ENCODE measurements at regions not wholly inside any gene's neighbourhood (a gene's known extent, or its start where the extent isn't known, plus 50 kb on each side); places are given as distances from the start of the nearest gene placed in this dataset.

GRCh38 chr3:117285737-117286136 is 576.2 kb downstream of the TUSC7 start:
- no peaks in the 10 kb centered on the region for H3K36me3 ChIP-seq (replicated peaks in 1 of 2; ENCODE audit: control insufficient read depth in 1 of 2, insufficient read depth in 2 of 2, low read length in 1 of 2)
- no peak for DNase-seq
- ChIA-PET CTCF (no interaction called here), POLR2A (interaction anchor here (0.8 kb wide), 1 partner anchor 157 kb away, joined by 3 read pairs; no protein-coding TSS in a partner anchor)
- WGBS (ENCODE audit: low lambda C conversion rate), result 48% methylated on average over 4 of the region's 4 CpGs
- no peak overlapping the region for H3K9ac ChIP-seq
- H3K27me3 ChIP-seq (ENCODE audit: insufficient read depth), result no peaks in the 10 kb centered on the region
- H3K4me2 ChIP-seq, result no peak overlapping the region
- H3K4me3 ChIP-seq (ENCODE audit: low read depth in 2 of 2, low read length in 1 of 2), result no peak overlapping the region
- H3K79me2 ChIP-seq (ENCODE audit: insufficient read depth), result no peaks in the 10 kb centered on the region
- no peaks in the 10 kb centered on the region for H4K20me1 ChIP-seq (ENCODE audit: insufficient read depth)
- TF ChIP-seq NRF1 (IDR thresholded peaks at IDR 0.05; ENCODE audit: low read depth, low read length) (no peak), ELF1 (IDR thresholded peaks at IDR 0.05) (no peak), POLR2AphosphoS5 (IDR thresholded peaks at IDR 0.05; ENCODE audit: low read depth, low read length) (no peak), IRF3 (IDR thresholded peaks at IDR 0.05; ENCODE audit: low read depth, low read length) (no peak), EZH2phosphoT487 (IDR thresholded peaks at IDR 0.05; ENCODE audit: borderline replicate concordance, low read depth) (no peak), FOXM1 (IDR thresholded peaks at IDR 0.05; ENCODE audit: low read depth) (no peak), SIN3A (IDR thresholded peaks at IDR 0.05; ENCODE audit: borderline replicate concordance, low read depth, low read length) (no peak), EP300 (IDR thresholded peaks at IDR 0.05; ENCODE audit: borderline replicate concordance in 1 of 2, low read depth in 1 of 2, low read length in 1 of 2) (peak in 1 of 2 experiments; percentile 46; a peak in 2 of 4 replicates), GATA2 (CRISPR knock-in tag; IDR thresholded peaks at IDR 0.05) (peak; percentile 11; the same call in 1 of the 2 replicates)
- H3K9me3 ChIP-seq, result no peaks in the 10 kb centered on the region
- no peaks in the 10 kb centered on the region for H3K9me2 ChIP-seq
- no peaks in the 10 kb centered on the region for H3F3A ChIP-seq (replicated peaks; ENCODE audit: insufficient read depth)
- no peak overlapping the region for H2AFZ ChIP-seq (ENCODE audit: low read depth)
- peak overlapping the region in 1 of 2 experiments; percentile 91; a peak in 2 of 4 replicates for H3K27ac ChIP-seq (ENCODE audit: low read depth in 2 of 2, low read length in 1 of 2)
- H3K4me1 ChIP-seq (ENCODE audit: control insufficient read depth in 1 of 2, insufficient read depth in 2 of 2, low read depth in 1 of 2, low read length in 1 of 2), result peaks cover 0 to 38% of the 10 kb centered on the region in 2 experiments; a peak in 2 of 4 replicates

- Histone ChIP-seq H3K9me3 (no peaks in the 10 kb centered on the region), H3K79me2 (ENCODE audit: insufficient read depth) (no peaks in the 10 kb centered on the region), H3K4me1 (ENCODE audit: control insufficient read depth in 1 of 2, insufficient read depth in 2 of 2, low read depth in 1 of 2, low read length in 1 of 2) (peaks cover 0 to 31% of the 10 kb centered on the region in 2 experiments; a peak in 2 of 4 replicates), H3K9me2 (no peaks in the 10 kb centered on the region), H3K27ac (ENCODE audit: low read depth in 2 of 2, low read length in 1 of 2) (peak overlapping the region in 1 of 2 experiments; percentile 91; a peak in 2 of 4 replicates), H2AFZ (ENCODE audit: low read depth) (no peak overlapping the region), H3K4me3 (ENCODE audit: low read depth in 2 of 2, low read length in 1 of 2) (no peak overlapping the region), H4K20me1 (ENCODE audit: insufficient read depth) (no peaks in the 10 kb centered on the region), H3K4me2 (no peak overlapping the region), H3F3A (replicated peaks; ENCODE audit: insufficient read depth) (no peaks in the 10 kb centered on the region), H3K27me3 (ENCODE audit: insufficient read depth) (no peaks in the 10 kb centered on the region), H3K9ac (no peak overlapping the region), H3K36me3 (replicated peaks in 1 of 2; ENCODE audit: control insufficient read depth in 1 of 2, insufficient read depth in 2 of 2, low read length in 1 of 2) (no peaks in the 10 kb centered on the region)
- CTCF ChIA-PET, result no interaction called here
- no peak for DNase-seq
- 0 out of 2 replicates have a peak, but pooled peaks have one; percentile 14 for TF ChIP-seq RCOR1 (IDR thresholded peaks at IDR 0.05; ENCODE audit: low read length)
- TF ChIP-seq RFX5 (IDR thresholded peaks at IDR 0.05; ENCODE audit: low read length), result no peak
- 0 out of 4 replicates have a peak, but pooled peaks of 1 of the 2 experiments have one; percentile 10 for TF ChIP-seq EP300 (IDR thresholded peaks at IDR 0.05; ENCODE audit: borderline replicate concordance in 1 of 2, low read depth in 1 of 2, low read length in 1 of 2)
- POLR2A ChIA-PET, result interaction anchor here (0.8 kb wide), 1 partner anchor 158 kb away, joined by 3 read pairs; no protein-coding TSS in a partner anchor
These were observed 576.9 kb downstream of the TUSC7 start for GRCh38 chr3:117286488-117286887.
